Right renal pelvis (tissue), 4 donors: ENCODE measurements at regions not wholly inside any gene's neighbourhood (a gene's known extent, or its start where the extent isn't known, plus 50 kb on each side); places are given as distances from the start of the nearest gene placed in this dataset.
"Not testable (repeated sequence)": the region's sequence is repeated elsewhere in the genome, so short reads cannot be mapped to it uniquely, and the experiment has no call there.

Experiments used
- DNase-seq, 4 donors: peaks; one replicate each; pipeline ENCODE4 v3.0.0-alpha.2; 2013; ENCODE audit warnings: low read depth in 4 of 4, low spot score in 3 of 4, missing footprints in 1 of 4

DNA sequence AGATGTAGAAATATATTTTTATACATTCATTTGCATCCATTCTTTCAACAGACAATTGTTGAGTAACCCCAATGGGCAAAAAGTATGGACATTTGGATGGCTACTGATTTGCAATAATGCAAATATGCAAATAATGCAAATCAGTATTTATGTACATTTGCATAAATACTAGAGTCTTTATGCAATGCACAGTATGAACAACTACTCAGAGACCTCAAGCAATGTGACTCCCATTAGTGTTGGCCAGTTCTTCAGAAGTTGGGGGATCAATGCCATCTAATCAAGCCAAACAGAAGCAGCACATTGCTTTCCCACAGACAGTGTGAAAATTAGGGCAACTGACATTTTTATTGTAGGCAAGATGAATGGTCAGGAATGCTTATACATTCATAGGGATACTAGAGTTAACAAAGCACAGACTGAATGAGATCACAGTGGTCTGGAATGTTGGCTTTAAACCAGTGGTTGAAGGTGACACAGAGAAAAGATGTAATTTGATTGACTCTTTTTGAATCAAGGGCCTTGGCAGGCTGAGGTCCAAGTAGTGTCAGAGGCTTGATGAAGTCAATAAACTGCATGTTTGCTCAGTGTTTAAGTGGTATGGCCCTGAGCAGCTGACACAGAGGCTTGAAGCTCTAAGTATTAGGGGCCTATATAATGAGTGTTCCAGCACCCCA is 256.6 kb downstream of the CTH start:
- DNase-seq: no peak

GRCh38 chr1:70671006-70671405 is 259.9 kb downstream of the CTH start:
- DNase-seq: no peak

DNA sequence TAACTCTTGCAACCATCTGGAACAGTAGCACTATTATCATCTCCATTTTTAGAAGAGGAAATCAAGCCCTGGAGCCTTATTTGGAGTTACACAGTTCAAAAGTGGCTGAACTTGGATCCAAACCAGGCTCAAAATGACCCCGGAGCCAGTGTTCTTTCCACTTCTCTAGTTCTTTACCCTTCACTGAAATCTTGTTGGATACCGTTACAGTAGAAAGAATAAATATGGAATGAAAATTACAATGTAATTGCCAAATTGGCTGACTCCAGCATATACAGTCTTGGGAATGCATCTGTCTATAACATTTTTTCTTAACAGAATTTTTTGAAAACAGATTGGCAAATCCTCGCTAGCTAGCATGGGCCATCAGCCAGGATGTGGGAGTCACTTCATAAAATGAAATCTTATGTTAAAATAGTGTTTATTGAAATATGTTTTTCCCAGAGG is 261.4 kb downstream of the CTH start:
- no peak for DNase-seq

- DNase-seq: no peak
These were observed 264.0 kb downstream of the CTH start for GRCh38 chr1:70674941-70675685.

DNA sequence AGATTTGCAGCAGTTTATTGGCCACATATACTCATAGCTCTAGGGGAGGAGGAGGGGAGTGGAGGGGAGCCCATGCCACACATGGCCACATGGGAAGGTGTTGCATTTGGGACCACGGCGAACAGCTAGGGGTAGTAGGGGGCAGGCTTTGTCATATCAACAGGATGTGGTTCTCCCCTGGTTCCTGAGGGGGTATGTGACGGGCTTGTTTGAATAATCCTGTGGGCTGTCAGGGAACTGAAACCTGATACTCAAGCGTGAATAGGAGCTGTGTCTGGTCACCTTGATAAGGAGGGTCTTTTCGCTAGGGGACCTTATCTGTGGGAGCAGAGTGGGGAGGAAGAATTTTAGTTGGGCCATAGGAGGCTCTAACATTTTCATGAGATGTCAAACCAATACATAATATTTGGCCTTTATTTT is 264.7 kb downstream of the CTH start:
- DNase-seq: no peak

DNA sequence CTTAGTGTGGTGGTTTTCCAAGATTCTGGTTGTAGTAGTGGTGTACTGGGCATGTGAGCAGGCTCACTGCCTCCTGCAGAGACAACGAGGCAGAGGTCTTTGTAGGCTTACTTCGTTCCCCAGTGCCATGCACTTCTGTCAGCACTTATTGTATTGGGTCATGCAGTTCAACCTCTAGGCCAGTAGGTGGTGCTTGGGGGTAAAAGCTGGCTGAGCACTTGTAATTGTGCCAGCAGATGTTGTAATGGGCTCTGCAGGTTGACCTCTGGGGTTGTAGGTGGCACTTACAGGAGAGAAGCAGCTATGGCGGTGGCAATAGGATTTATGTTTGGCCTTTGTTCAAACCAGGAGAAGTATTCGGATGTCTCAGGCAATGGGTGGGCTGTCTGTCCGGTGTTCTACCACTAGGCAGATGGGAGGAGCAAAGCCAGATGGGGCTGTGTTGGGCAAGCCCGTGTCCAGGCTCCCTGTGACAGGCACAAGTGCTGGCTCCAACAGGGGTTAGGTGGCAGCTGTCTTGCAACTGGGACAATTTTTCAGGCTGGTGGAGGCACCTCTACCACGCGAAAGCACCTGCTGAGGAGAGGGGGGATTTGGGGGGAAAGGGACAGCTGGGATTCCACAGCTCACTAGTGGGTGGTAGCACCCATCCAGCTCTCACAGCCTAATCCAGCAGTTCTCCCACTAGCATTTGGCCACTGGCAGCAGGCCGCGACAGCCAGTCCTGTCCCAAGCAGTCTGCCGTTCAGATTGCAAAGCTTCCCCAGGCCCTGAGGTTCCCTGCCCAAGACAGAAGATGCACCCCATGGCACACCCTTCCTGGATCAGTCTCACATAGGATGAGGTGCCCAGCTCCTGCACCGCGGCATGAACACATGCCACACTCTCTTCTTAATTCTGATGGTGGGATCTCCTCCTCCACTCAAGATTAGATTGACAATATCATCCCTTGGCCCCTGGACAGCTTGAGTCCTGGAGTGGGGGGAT is 274.5 kb downstream of the CTH start:
- no peak for DNase-seq

DNA sequence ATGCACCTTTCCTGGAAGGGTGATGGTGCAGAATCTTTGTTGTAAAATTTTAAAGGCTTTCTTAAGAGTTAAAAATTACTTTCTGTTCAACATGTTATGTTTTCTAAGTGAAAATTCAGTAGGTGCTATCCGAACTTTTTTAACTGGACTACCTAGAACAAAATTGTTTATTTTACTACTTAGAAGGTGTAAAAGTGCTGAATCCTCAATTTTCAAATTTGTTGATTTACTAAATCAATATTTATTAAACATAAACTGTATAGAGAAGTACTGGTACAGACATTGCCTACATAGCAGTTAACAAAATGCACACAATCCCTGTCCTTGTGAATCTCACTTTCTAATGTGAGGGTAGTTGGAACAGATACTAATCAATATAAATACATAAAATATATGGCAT is 277.5 kb downstream of the CTH start:
- no peak for DNase-seq

GRCh38 chr1:70706381-70707037 is 295.4 kb downstream of the CTH start:
- peak in 1 of 4 donors; percentile 10 for DNase-seq

- DNase-seq: no peak
These were observed 296.1 kb downstream of the CTH start for GRCh38 chr1:70707214-70707613.

GRCh38 chr1:70714149-70714548 is 303.1 kb downstream of the CTH start:
- DNase-seq: no peak

DNA sequence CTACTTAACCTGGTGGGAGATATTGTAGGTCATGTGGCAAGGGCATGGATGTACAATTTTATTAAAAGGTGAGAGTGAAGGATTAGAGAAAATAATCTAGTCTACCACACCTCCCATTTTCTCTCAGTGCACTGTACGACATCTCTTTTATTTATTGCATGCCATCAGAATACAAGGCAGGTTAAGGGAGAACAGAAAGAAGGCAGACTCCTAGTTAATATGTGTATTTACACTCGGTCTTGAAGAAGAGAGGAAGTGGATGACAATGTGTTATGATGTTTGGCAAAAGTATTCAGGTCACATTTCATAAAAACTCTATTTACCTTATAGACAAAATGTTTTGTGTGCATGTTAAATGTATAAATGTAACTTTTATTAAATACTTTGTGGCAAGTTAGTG is 306.1 kb downstream of the CTH start:
- DNase-seq: no peak

GRCh38 chr1:70717656-70718055 is 306.6 kb downstream of the CTH start:
- DNase-seq: no peak

- DNase-seq: no peak
These were observed 307.1 kb downstream of the CTH start for GRCh38 chr1:70718086-70718630.

DNA sequence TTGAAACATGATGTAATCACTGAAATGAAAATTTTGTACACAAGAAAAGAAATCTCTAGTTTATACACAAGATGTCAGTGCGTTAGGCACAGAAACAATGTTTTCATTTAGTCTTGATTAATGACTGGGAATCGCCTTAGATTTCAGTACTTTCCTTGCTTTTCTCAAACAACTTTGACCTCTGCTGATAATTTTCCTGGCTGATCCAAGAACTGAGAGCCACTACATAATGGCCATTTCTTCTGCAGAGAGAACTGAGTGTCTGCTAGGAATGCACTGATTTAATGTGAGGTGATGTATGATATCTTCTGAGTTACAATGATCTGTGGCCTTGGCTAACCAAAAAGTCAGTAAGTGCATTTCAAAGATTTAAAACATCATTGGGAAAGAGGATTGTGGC is 308.1 kb downstream of the CTH start:
- no peak for DNase-seq

DNA sequence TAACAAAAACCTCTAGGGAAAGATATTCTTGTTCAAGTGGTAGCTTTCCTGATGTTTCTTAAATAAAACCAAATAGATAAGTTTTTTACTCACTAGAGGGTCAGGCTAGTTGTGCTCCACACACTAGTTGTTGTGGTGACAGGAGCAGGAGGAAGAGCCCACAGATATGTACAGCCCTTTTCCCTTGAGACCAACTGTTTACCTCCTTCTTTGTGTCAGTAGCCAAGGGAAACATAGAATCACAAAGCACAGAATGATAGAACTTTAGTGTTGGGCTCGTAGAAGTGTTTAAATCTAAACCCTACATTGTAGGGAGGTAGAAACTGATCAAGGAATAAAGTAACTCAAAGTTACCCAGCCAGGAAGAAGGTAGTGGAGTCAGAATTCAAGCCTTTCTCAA is 309.0 kb downstream of the CTH start:
- DNase-seq: no peak

DNA sequence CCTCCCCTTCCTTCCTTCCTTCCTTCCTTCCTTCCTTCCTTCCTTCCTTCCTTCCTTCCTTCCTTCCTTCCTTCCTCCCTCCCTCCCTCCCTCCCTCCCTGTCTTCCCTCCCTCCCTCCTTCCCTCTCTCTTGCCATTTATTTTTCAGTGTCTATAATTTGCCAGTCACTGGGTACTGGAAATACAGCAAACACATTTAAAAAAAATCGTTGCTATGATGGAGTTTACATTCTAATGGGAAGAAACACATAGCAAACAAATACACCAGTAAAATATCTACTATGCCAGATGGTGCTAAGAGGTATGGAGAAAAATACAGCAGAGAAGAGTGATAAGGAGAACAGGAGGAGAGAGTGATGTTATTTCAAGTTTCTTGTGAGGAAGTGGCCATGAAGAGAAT is 309.5 kb downstream of the CTH start:
- no peak for DNase-seq

DNA sequence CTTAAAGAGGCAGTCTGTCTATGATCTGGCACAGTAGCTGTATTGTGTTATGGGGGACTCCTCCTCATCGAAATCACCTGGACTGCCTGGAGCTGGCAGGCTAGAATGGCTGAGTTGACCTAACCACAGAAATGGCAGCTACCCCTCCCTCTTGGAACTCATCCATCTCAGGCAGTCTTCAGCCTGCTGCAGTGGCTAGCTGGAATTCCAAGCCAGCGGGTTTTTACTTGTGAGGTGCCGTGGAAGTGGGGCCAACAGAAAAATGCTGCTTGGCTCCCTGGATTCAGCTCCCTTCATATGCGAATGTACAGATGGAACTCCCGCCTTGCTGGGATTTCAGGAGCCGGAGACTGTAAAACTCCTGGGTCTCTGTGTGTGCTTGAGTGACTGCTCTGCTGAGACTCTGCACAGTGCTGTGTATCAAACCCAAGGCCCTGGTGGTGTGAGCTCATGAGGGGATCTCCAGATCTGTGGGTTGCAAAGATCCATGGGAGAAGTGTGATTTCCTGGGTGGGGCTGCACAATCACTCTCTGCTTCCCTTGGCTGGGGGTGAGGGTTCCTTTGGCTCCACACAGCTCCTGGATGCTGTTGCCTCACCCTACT is 316.9 kb downstream of the CTH start:
- DNase-seq: no peak

- not testable (repeated sequence) for DNase-seq
These were observed 311.1 kb downstream of the PTGER3 start for GRCh38 chr1:70736518-70736917.

GRCh38 chr1:70737125-70737524 is 310.5 kb downstream of the PTGER3 start:
- no peak for DNase-seq

- DNase-seq: no peak
These were observed 309.0 kb downstream of the PTGER3 start for GRCh38 chr1:70738624-70739023.
